ENCODE measurements at regions not wholly inside any gene's neighbourhood (a gene's known extent, or its start where the extent isn't known, plus 50 kb on each side); places are given as distances from the start of the nearest gene placed in this dataset.

- no peak for TF ChIP-seq CTCF (IDR thresholded peaks at IDR 0.05; ENCODE audit: low read depth, low read length)
- TF ChIP-seq EZH2phosphoT487 (IDR thresholded peaks at IDR 0.05; ENCODE audit: low read depth) = no peak
Measured at GRCh38 chr3:3305841-3306240, 126.3 kb upstream of the CRBN start.
